AG04449 (cell line): ENCODE measurements at regions not wholly inside any gene's neighbourhood (a gene's known extent, or its start where the extent isn't known, plus 50 kb on each side); places are given as distances from the start of the nearest gene placed in this dataset.
"Not testable (repeated sequence)": the region's sequence is repeated elsewhere in the genome, so short reads cannot be mapped to it uniquely, and the experiment has no call there.

Experiments
- CTCF ChIA-PET: fragments of 350-600 bp; formaldehyde crosslinking; extraction: SDS; loops from one replicate; lab custom pipeline; 2021; ENCODE audit warnings: antibody characterized with exemption; lab: Yijun Ruan, JAX
- POLR2A ChIA-PET: fragments of 400-600, 350-600 bp; formaldehyde crosslinking; extraction: SDS; loops from one replicate; lab custom pipeline; 2020; ENCODE audit warnings: antibody characterized with exemption, inconsistent platforms; lab: Yijun Ruan, JAX
- DNase-seq: peaks from one replicate; pipeline ENCODE4 v3.0.0-alpha.2; 2010; ENCODE audit warnings: low read depth, low spot score
- H3K4me3 ChIP-seq: 2 replicates; pipeline ENCODE4 v1.5.1; 2011; ENCODE audit warnings: low read depth, mild to moderate bottlenecking, control low read depth, low read length
- TF ChIP-seq, protein P1 (sequence below): IDR thresholded peaks from one replicate; pipeline ENCODE4 v1.5.1; 2011; ENCODE audit warnings: mild to moderate bottlenecking, moderate library complexity, low read length, control low read depth, inconsistent platforms; ENCODE audit not compliant: insufficient read depth; ENCODE audit errors: missing control alignments

DNA sequence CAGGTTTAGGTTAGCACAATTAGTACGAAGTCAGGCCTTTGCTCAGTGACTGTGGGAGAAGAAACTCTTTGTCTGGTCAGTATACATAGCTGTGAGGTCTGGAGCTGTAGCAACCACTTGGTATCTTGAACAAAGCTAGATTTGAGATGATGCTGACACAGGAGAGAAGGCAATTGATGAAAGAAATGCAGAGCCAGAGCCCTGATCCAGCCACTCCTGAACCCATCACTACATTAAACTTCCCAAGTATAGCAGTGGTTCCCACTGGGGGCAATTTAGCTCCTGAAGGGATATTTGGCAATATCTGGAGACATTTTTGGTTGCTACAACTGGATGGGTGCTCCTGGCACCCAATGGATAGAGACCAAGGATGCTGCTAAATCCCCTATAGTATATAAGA lies 143.9 kb upstream of the SPRED2 start:
- DNase-seq, result no peak
- TF ChIP-seq, protein P1, sequence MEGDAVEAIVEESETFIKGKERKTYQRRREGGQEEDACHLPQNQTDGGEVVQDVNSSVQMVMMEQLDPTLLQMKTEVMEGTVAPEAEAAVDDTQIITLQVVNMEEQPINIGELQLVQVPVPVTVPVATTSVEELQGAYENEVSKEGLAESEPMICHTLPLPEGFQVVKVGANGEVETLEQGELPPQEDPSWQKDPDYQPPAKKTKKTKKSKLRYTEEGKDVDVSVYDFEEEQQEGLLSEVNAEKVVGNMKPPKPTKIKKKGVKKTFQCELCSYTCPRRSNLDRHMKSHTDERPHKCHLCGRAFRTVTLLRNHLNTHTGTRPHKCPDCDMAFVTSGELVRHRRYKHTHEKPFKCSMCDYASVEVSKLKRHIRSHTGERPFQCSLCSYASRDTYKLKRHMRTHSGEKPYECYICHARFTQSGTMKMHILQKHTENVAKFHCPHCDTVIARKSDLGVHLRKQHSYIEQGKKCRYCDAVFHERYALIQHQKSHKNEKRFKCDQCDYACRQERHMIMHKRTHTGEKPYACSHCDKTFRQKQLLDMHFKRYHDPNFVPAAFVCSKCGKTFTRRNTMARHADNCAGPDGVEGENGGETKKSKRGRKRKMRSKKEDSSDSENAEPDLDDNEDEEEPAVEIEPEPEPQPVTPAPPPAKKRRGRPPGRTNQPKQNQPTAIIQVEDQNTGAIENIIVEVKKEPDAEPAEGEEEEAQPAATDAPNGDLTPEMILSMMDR, result no peak
- POLR2A ChIA-PET, result interaction anchor here (0.9 to 1.1 kb wide), 2 partner anchors 277 to 520 kb away, joined by 3 read pairs; partner anchors contain the start of gene CEP68
- H3K4me3 ChIP-seq, result no peak overlapping the region
- CTCF ChIA-PET, result interaction anchor here (1.1 to 1.6 kb wide), 2 partner anchors 311 to 703 kb away, joined by 3 to 10 read pairs; no protein-coding TSS in a partner anchor

DNA sequence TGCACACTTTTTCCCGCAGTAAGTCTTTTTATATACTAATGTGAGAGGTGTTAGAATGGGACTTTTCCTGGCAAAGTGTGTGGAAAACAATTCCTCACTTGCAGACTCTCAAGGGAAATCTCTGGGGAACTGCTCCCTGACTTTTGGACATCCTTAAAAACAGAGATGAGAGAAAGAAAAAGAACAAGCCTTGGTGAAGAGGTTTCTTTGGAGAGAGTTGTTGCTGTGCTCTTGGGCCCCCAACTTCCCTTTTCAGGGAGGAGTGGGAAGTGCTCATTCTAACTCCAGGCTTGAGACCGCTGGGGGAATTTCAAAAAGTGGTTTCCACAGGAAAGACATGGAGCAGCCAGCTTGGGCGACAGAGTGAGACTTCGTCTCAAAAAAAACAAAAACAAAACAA lies 142.6 kb upstream of the SPRED2 start:
- POLR2A ChIA-PET, result no interaction called here
- DNase-seq, result no peak
- CTCF ChIA-PET, result interaction anchor here (1.7 to 2.7 kb wide), 3 partner anchors 299 to 314 kb away, joined by 8 to 19 read pairs (median 11); no protein-coding TSS in a partner anchor
- no peak overlapping the region for H3K4me3 ChIP-seq
- TF ChIP-seq, protein P1, result no peak

DNA sequence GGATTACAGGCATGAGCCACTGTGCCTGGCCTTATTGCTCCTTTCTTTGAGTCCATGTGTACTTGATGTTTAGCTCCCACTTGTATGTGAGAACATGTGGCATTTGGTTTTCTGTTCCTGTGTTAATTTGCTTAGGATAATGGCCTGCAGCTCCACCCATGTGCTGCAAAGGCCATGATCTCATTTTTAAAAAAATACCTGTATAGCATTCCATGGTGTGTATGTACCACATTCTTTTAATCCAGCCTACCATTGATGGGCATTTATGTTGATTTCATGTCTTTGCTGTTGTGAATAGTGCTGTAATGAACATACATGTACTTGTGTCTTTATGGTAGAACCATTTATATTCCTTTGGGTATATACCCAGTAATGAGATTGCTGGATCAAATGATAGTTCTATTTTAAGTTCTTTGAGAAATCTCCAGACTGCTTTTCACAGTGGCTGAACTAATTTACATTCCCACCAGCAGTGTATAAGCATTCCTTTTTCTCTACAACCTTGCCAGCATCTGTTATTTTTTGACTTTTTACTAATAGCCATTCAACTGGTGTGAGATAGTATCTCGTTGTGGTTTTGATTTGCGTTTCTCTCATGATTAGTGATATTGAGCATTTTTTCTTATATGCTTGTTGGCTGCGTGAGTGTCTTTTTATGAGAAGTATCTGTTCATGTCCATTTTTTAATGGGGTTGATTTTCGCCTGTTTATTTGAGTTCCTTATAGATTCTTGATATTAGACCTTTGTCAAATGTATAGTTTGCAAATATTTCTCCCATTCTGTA lies 136.4 kb upstream of the SPRED2 start:
- CTCF ChIA-PET, result interaction anchor here (0.9 kb wide), 1 partner anchor 10 kb away, joined by 3 read pairs; no protein-coding TSS in a partner anchor
- H3K4me3 ChIP-seq, DNase-seq, POLR2A ChIA-PET: not testable (repeated sequence)

DNA sequence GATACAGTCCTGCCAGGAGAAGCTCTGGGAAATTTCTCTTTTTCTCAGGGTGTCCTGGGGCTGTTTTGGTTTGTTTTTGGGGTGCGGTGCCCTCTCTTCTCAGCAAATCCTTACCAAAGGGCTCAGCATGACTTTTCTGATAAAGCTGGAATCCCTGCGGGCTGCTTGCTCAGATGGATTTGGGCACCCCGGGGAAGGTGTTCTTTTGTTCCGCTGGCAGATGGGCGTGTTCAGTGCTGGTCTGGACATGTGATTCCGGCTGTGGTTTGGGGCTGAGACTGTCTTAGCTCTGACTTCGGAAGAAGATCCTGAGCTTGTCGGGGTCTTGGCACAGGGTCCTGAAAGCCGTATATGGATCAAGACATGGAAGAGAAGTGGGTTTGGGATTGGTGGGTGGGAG lies 134.2 kb upstream of the SPRED2 start:
- no peak for DNase-seq
- ChIA-PET CTCF (interaction anchor here (0.5 to 1.6 kb wide), 5 partner anchors 9 to 649 kb away, joined by 3 to 4 read pairs (median 3); no protein-coding TSS in a partner anchor), POLR2A (interaction anchor here (0.6 kb wide), 1 partner anchor 62 kb away, joined by 3 read pairs; no protein-coding TSS in a partner anchor)
- TF ChIP-seq, protein P1, result no peak
- no peak overlapping the region for H3K4me3 ChIP-seq

DNA sequence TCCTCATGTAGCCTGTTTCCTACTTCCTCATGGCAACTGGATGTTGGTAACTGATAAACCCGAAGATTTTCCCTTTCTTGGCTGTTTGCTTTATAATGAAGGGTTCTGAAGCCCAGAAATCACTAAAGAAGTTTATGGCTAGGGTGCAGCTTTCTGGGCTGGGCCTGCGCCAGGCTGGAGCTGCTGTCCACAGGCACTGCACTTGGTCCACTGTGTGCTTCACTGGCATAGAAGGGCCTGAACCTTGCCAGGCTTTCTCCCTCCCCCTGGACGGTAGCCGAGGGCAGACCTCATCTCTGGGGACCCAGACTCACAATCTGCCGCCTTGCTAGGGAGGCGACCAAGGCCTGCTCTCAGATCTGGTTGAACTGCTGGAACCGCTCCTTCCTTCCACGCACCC lies 133.3 kb upstream of the SPRED2 start:
- no peak overlapping the region for H3K4me3 ChIP-seq
- POLR2A ChIA-PET, result no interaction called here
- no peak for DNase-seq
- TF ChIP-seq, protein P1, result no peak
- CTCF ChIA-PET, result interaction anchor here (1.1 to 1.4 kb wide), 2 partner anchors 18 to 648 kb away, joined by 3 read pairs; no protein-coding TSS in a partner anchor

DNA sequence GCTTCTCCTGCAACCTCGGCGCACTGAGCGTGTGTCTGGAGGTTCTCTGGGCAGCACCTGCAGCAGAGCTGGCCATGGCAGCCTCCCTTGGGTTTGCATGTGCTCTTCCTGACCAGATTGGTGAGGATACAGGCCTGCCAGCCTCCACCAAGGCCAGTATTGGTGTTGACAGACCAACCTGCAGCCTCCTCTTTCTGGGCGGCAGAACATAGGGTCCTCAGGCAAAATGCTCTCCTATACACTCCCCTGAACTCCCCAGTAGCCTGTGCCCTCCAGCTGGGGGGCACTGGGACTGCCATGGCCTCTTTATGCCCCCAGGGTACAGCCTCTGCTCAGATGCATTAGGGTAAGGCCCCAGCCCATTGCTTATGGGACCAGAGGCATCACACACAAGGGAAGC lies 131.9 kb upstream of the SPRED2 start:
- H3K4me3 ChIP-seq, result no peak overlapping the region
- DNase-seq, result no peak
- TF ChIP-seq, protein P1, result no peak
- POLR2A ChIA-PET, result interaction anchor here (0.6 kb wide), 2 partner anchors 7 to 734 kb away, joined by 3 read pairs; no protein-coding TSS in a partner anchor
- CTCF ChIA-PET, result interaction anchor here (1.1 to 2.1 kb wide), 3 partner anchors 10 to 299 kb away, joined by 3 to 5 read pairs (median 3); no protein-coding TSS in a partner anchor
